ENCODE measurements at regions not wholly inside any gene's neighbourhood (a gene's known extent, or its start where the extent isn't known, plus 50 kb on each side); places are given as distances from the start of the nearest gene placed in this dataset.

GRCh38 chr12:67877727-67878126 is 111.5 kb upstream of the IFNG-AS1 start:
- H3K27me3 ChIP-seq (ENCODE audit: low read length), result no peaks in the 10 kb centered on the region
- H3K9me2 ChIP-seq (replicated peaks; ENCODE audit: insufficient read depth, low read length), result no peaks in the 10 kb centered on the region
- H3K9ac ChIP-seq (ENCODE audit: low read length), result no peak overlapping the region
- no peaks in the 10 kb centered on the region for H3K79me2 ChIP-seq (ENCODE audit: insufficient read depth, low read length)
- no peak overlapping the region for H3K27ac ChIP-seq (ENCODE audit: low read depth, low read length)
- no peak overlapping the region for H3K4me3 ChIP-seq (ENCODE audit: insufficient read depth, low read length, poor library complexity, severe bottlenecking)
- no peak overlapping the region for H3K4me2 ChIP-seq (ENCODE audit: low read depth, low read length, poor library complexity, severe bottlenecking)
- no peaks in the 10 kb centered on the region for H3F3A ChIP-seq (ENCODE audit: insufficient read depth)
- no peaks in the 10 kb centered on the region for H3K36me3 ChIP-seq (ENCODE audit: low read length)
- no peaks in the 10 kb centered on the region for H3K9me3 ChIP-seq (ENCODE audit: insufficient read depth, low read length)
- TF ChIP-seq EZH2phosphoT487 (conservative IDR thresholded peaks at IDR 0.05; ENCODE audit: low read length) (no peak), CTCF (IDR thresholded peaks at IDR 0.05; ENCODE audit: insufficient read depth, low read length, poor library complexity, severe bottlenecking) (no peak)
- no peak overlapping the region for H2AFZ ChIP-seq (ENCODE audit: low read depth, low read length, severe bottlenecking)
- H4K20me1 ChIP-seq (ENCODE audit: low read depth, low read length), result no peaks in the 10 kb centered on the region

- no peak overlapping the region for H2AFZ ChIP-seq (ENCODE audit: low read depth, low read length, severe bottlenecking)
- no peaks in the 10 kb centered on the region for H3F3A ChIP-seq (ENCODE audit: insufficient read depth)
- no peaks in the 10 kb centered on the region for H3K9me2 ChIP-seq (replicated peaks; ENCODE audit: insufficient read depth, low read length)
- H3K27me3 ChIP-seq (ENCODE audit: low read length), result no peaks in the 10 kb centered on the region
- H4K20me1 ChIP-seq (ENCODE audit: low read depth, low read length), result no peaks in the 10 kb centered on the region
- no peak overlapping the region for H3K27ac ChIP-seq (ENCODE audit: low read depth, low read length)
- H3K79me2 ChIP-seq (ENCODE audit: insufficient read depth, low read length), result no peaks in the 10 kb centered on the region
- no peaks in the 10 kb centered on the region for H3K9me3 ChIP-seq (ENCODE audit: insufficient read depth, low read length)
- no peak overlapping the region for H3K4me2 ChIP-seq (ENCODE audit: low read depth, low read length, poor library complexity, severe bottlenecking)
- no peak overlapping the region for H3K9ac ChIP-seq (ENCODE audit: low read length)
- no peak overlapping the region for H3K4me3 ChIP-seq (ENCODE audit: insufficient read depth, low read length, poor library complexity, severe bottlenecking)
- TF ChIP-seq CTCF (IDR thresholded peaks at IDR 0.05; ENCODE audit: insufficient read depth, low read length, poor library complexity, severe bottlenecking) (no peak), EZH2phosphoT487 (conservative IDR thresholded peaks at IDR 0.05; ENCODE audit: low read length) (no peak)
- H3K36me3 ChIP-seq (ENCODE audit: low read length), result no peaks in the 10 kb centered on the region
Measured at GRCh38 chr12:67879937-67880336, 109.3 kb upstream of the IFNG-AS1 start.

GRCh38 chr12:67881565-67881964 is 107.7 kb upstream of the IFNG-AS1 start:
- Histone ChIP-seq H3K9me3 (ENCODE audit: insufficient read depth, low read length) (no peaks in the 10 kb centered on the region), H2AFZ (ENCODE audit: low read depth, low read length, severe bottlenecking) (no peak overlapping the region), H3K27me3 (ENCODE audit: low read length) (no peaks in the 10 kb centered on the region), H3K79me2 (ENCODE audit: insufficient read depth, low read length) (no peaks in the 10 kb centered on the region), H3K4me2 (ENCODE audit: low read depth, low read length, poor library complexity, severe bottlenecking) (no peak overlapping the region), H3K4me3 (ENCODE audit: insufficient read depth, low read length, poor library complexity, severe bottlenecking) (no peak overlapping the region), H3F3A (ENCODE audit: insufficient read depth) (no peaks in the 10 kb centered on the region), H3K36me3 (ENCODE audit: low read length) (no peaks in the 10 kb centered on the region), H4K20me1 (ENCODE audit: low read depth, low read length) (no peaks in the 10 kb centered on the region), H3K27ac (ENCODE audit: low read depth, low read length) (no peak overlapping the region), H3K9me2 (replicated peaks; ENCODE audit: insufficient read depth, low read length) (no peaks in the 10 kb centered on the region), H3K9ac (ENCODE audit: low read length) (no peak overlapping the region)
- no peak for TF ChIP-seq CTCF (IDR thresholded peaks at IDR 0.05; ENCODE audit: insufficient read depth, low read length, poor library complexity, severe bottlenecking)
- TF ChIP-seq EZH2phosphoT487 (conservative IDR thresholded peaks at IDR 0.05; ENCODE audit: low read length), result no peak

Data from SU-DHL-6 (cell line).